HUES6 (cell line): ENCODE measurements at regions not wholly inside any gene's neighbourhood (a gene's known extent, or its start where the extent isn't known, plus 50 kb on each side); places are given as distances from the start of the nearest gene placed in this dataset.

ENCODE experiments used
- H3K27ac ChIP-seq: 2 replicates; pipeline ENCODE4 v1.7.0; 2013; ENCODE audit warnings: low read depth, mild to moderate bottlenecking, low read length, inconsistent platforms
- H3K27me3 ChIP-seq: 2 replicates; pipeline ENCODE4 v1.6.1; 2013; ENCODE audit warnings: low read length; ENCODE audit not compliant: control insufficient read depth, insufficient read depth
- H3K36me3 ChIP-seq: 2 replicates; pipeline ENCODE4 v1.6.1; 2013; ENCODE audit warnings: low read length; ENCODE audit not compliant: control insufficient read depth, insufficient read depth
- H3K4me1 ChIP-seq: 2 replicates; pipeline ENCODE4 v1.6.1; 2013; ENCODE audit warnings: low read length; ENCODE audit not compliant: control insufficient read depth, insufficient read depth
- H3K4me3 ChIP-seq: 2 replicates; pipeline ENCODE4 v1.5.1; 2013; ENCODE audit warnings: low read depth, low read length
- H3K9ac ChIP-seq: one replicate; pipeline ENCODE4 v1.6.1; 2013; ENCODE audit warnings: mild to moderate bottlenecking, low read length
- H3K9me3 ChIP-seq: 2 replicates; pipeline ENCODE4 v1.6.1; 2013; ENCODE audit warnings: low read depth, low read length; ENCODE audit not compliant: control insufficient read depth, insufficient read depth

DNA sequence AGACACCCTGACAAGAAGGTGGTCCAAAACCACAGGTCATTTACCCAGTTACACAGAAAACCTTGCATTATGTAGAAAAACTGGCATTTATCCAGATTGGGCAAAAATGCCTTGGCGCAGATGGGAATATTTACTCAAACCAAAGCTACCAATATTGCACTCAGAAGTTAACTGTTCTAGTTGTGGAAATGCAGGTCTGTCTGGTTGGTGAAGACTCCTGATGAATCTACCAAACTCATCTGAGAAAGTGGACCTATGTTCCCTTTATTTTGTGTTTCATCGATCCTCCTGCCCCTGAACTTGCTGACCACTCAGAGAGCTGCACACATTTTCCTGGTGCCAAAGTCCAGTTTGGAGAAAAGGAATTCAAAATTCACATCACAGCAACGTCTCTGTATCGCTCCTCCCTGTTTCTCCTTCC, 85.2 kb upstream of the ALDH1A1 start:
- peaks cover 12% of the 10 kb centered on the region; the same call in 1 of the 2 replicates for H3K4me1 ChIP-seq
- H3K9ac ChIP-seq = no peak overlapping the region
- H3K36me3 ChIP-seq = no peaks in the 10 kb centered on the region
- no peak overlapping the region for H3K27ac ChIP-seq
- no peaks in the 10 kb centered on the region for H3K9me3 ChIP-seq
- no peak overlapping the region for H3K4me3 ChIP-seq
- H3K27me3 ChIP-seq = no peaks in the 10 kb centered on the region

DNA sequence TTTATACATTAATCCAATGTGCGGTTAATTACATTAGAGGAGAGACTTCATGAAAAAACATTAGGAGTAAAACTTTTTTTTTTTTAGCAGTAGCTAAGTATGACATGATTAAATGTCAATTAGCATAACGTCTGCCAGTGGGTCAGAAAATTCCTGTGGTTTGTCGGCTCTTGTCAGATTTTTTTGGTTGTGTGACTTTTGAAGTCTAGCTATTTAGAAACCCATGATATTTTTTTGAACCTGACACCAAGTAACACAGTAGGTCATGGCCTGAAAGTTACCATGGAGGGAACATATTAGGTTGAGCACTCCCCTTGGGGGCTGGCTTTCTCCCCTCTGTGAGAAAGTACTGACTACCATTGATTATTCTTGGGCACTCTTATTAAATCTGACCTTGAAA, 84.8 kb upstream of the ALDH1A1 start:
- Histone ChIP-seq H3K4me3 (no peak overlapping the region), H3K9me3 (no peaks in the 10 kb centered on the region), H3K4me1 (peaks cover 12% of the 10 kb centered on the region; the same call in 1 of the 2 replicates), H3K36me3 (no peaks in the 10 kb centered on the region), H3K27ac (no peak overlapping the region), H3K27me3 (no peaks in the 10 kb centered on the region), H3K9ac (no peak overlapping the region)

DNA sequence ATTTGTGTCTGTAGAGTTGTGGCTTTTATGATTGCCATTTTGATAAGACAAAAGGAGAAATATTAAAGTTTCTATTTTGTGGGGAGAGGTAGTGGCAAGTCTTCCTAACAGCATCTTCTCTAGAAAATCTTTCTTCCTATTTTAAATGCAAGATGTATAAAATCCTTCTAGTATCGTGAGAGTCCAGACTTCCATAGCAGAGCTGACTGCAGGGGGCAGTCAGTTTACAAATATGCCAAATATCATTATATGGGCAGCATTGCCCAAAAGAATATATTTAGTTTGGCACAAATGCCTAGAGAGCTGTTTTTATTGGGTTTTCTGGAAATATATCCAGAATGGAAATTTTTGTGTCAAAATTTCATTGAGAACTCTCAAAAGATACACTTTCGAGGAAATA, 82.1 kb upstream of the ALDH1A1 start:
- no peaks in the 10 kb centered on the region for H3K36me3 ChIP-seq
- H3K27me3 ChIP-seq = no peaks in the 10 kb centered on the region
- no peak overlapping the region for H3K27ac ChIP-seq
- H3K9ac ChIP-seq = no peak overlapping the region
- peaks cover 12% of the 10 kb centered on the region; the same call in 1 of the 2 replicates for H3K4me1 ChIP-seq
- H3K4me3 ChIP-seq = no peak overlapping the region
- no peaks in the 10 kb centered on the region for H3K9me3 ChIP-seq

DNA sequence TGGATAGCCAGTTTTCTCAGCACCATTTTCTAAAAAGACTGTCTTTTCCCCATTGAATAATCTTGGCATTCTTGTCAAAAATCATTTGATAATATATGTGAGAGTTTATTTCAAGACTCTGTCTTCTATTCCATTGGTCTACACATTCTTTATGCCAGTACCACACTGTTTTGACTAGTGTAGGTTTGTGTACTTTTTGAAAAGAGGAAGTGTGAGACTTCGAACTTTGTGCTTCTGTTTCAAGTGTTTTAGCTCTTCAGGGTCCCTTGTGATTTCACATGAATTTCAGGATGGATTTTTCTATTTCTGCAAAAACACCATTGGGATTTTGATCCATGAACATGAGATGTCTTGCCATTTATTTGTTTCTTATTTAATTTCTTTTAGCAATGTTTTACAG, 78.5 kb upstream of the ALDH1A1 start:
- no peak overlapping the region for H3K9ac ChIP-seq
- no peaks in the 10 kb centered on the region for H3K27me3 ChIP-seq
- no peak overlapping the region for H3K4me3 ChIP-seq
- no peak overlapping the region for H3K27ac ChIP-seq
- no peaks in the 10 kb centered on the region for H3K36me3 ChIP-seq
- H3K4me1 ChIP-seq = no peaks in the 10 kb centered on the region
- H3K9me3 ChIP-seq = no peaks in the 10 kb centered on the region

DNA sequence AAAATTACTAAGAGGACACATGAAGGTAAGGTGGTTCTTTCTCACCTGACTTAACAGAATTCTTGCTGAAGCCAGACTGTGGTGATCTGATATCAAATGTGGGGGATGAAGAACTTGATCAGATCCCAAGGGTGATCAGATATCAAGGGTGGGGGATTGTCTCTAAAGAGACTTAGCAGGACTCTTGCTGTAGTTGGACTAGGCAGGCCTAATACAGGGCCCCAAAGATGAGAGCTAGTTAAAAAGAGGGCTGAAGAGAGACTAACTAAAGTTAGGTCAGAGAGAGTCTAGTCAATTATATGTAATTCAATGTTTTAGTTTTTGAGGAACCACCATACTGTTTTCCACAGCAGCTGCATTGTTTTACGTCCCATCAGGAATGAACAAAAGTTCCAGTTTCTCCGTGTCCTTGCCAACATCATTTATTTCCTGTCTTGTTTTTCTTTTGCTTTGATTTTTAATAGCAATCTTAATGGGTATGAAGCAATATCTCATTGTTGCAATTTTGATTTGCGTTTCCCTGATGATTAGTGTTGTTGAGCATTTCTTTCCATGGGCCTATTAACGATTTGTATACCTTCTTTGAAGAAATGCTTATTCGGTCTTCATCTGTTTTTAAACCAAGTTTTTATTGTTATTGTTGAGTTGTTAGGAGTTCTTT, 77.6 kb upstream of the ALDH1A1 start:
- H3K27me3 ChIP-seq = no peaks in the 10 kb centered on the region
- no peak overlapping the region for H3K27ac ChIP-seq
- no peak overlapping the region for H3K9ac ChIP-seq
- no peaks in the 10 kb centered on the region for H3K4me1 ChIP-seq
- no peak overlapping the region for H3K4me3 ChIP-seq
- no peaks in the 10 kb centered on the region for H3K36me3 ChIP-seq
- no peaks in the 10 kb centered on the region for H3K9me3 ChIP-seq

DNA sequence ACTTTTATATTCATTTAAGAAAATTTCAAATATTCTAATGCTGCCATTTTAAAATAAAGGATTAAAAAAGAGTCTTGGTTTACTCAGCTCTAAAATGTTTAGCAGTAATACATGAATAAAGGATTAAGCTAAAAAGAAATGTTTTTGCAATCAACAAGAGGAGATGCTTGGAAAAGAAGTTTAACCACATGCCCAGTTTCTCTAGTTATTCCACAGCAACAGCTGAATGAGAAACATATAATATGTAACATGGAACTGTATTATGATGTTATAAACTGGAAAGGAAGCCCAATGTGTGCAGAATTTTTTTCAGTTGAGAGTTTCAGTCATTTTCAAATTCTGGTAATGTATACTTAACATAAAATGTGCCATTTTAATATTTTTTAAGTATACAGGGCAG, 76.5 kb upstream of the ALDH1A1 start:
- H3K9ac ChIP-seq = no peak overlapping the region
- no peaks in the 10 kb centered on the region for H3K36me3 ChIP-seq
- H3K9me3 ChIP-seq = no peaks in the 10 kb centered on the region
- no peak overlapping the region for H3K27ac ChIP-seq
- H3K27me3 ChIP-seq = no peaks in the 10 kb centered on the region
- no peaks in the 10 kb centered on the region for H3K4me1 ChIP-seq
- no peak overlapping the region for H3K4me3 ChIP-seq

DNA sequence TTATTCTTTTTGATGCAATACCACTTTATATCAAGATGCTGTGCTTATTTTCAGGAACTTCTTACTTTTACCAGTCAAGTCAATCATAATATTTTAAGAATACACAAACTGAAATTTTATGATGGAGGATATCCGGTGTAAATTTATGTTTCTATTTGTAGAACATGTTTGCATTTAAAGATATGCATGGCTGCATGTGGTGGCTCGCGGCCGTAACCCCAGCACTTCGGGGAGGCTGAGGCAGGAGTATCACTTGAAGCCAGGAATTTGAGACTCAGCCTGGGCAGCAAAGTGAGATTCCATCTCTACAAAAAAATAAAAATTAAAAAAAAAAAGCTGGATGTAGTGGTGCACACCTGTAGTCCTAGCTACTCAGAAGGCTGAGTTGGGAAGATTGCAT, 73.5 kb upstream of the ALDH1A1 start:
- Histone ChIP-seq H3K27me3 (no peaks in the 10 kb centered on the region), H3K27ac (no peak overlapping the region), H3K36me3 (no peaks in the 10 kb centered on the region), H3K4me1 (no peaks in the 10 kb centered on the region), H3K9me3 (no peaks in the 10 kb centered on the region), H3K4me3 (no peak overlapping the region), H3K9ac (no peak overlapping the region)

DNA sequence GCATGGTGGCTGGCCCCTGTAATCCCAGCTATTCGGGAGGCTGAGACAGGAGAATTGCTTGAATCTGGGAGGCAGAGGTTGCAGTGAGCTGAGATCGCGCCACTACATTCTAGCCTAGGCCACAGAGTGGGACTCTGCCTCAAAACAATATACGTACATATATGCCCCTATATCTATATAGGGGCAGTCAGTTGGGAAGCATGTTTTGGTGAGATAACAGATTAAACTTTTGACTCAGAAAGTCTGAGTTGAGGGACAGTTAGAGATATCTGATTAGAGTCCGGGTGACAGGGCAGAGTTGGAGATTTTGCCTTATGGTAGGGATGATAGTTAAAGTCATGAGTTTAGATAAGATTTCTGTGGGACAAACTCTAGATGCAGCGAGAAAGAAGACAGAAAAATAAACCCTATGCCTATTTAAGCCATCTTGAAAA, 71.8 kb upstream of the ALDH1A1 start:
- Histone ChIP-seq H3K9ac (no peak overlapping the region), H3K4me3 (no peak overlapping the region), H3K36me3 (no peaks in the 10 kb centered on the region), H3K27ac (no peak overlapping the region), H3K27me3 (no peaks in the 10 kb centered on the region), H3K4me1 (no peaks in the 10 kb centered on the region), H3K9me3 (no peaks in the 10 kb centered on the region)

DNA sequence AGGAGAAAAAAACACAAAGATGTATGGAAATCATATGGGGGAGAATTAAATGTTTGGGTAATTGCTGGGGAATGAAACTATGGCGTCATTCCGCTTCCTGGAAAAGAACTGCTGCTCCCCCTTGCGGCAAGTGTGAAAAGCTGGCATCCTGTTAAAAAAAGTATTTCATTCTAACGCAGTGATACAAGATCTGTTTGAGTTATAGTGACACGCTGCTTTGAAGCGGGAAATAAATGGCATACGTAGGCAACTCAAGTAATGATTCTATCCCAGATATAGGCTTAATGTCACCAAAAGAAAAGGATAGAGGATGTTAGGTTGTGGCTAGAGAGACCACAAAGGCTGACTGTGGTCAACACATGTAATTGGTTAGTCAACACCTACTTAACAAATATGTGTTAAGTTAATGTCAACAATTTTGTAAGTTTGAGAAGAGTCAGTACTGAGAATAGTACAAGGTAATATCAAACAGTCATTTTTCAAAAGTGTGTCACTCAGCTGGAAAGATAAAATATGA, 70.2 kb upstream of the ALDH1A1 start:
- no peak overlapping the region for H3K27ac ChIP-seq

DNA sequence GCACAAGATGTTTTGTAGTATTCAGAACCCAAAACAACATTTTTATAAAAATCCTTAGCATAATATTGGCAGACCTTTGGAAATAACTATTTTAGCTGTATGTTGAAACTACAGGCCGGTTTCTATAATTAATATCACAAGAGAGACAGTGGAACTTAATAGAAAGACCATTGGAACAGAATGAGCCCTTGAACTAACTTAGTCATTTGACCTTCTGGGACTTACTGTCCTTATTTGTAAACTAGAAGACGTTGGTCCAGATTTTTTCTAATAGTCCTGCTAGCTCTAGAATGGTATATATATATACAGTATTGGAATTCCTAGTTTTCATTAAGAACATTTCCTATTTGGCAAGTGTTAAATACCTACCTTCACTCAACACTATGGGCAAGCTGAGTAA, 69.5 kb upstream of the ALDH1A1 start:
- Histone ChIP-seq H3K9me3 (0 out of 2 replicates have a peak, but pooled peaks cover 4% of the 10 kb centered on the region), H3K36me3 (no peaks in the 10 kb centered on the region), H3K4me3 (no peak overlapping the region), H3K27me3 (no peaks in the 10 kb centered on the region), H3K9ac (no peak overlapping the region), H3K27ac (no peak overlapping the region), H3K4me1 (no peaks in the 10 kb centered on the region)

More for the DNA sequence above, 70.2 kb upstream of the ALDH1A1 start:
- Histone ChIP-seq H3K4me1 (no peaks in the 10 kb centered on the region), H3K9ac (no peak overlapping the region), H3K4me3 (no peak overlapping the region), H3K36me3 (no peaks in the 10 kb centered on the region), H3K9me3 (0 out of 2 replicates have a peak, but pooled peaks cover 2% of the 10 kb centered on the region), H3K27me3 (no peaks in the 10 kb centered on the region)

DNA sequence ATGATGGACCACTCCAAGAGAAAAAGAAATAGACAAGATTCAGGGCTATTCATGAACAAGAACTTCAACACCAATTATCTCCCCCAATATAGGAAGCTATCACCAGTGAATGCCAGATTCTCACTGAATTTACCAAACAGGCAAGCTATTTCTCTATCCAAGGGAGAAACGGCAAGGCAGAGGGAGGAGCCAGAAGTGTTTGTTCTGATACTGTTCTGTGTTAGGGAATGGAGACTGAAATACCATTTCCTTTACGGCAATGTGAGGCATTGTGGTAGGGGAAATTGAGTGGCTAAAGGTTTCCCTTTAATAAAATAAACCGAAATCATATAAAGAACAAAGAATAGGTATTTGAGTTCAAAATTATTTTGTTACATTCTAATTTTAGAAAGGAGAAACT, 68.0 kb upstream of the ALDH1A1 start:
- no peaks in the 10 kb centered on the region for H3K36me3 ChIP-seq
- no peak overlapping the region for H3K27ac ChIP-seq
- H3K27me3 ChIP-seq = no peaks in the 10 kb centered on the region
- H3K9me3 ChIP-seq = 0 out of 2 replicates have a peak, but pooled peaks cover 4% of the 10 kb centered on the region
- no peak overlapping the region for H3K4me3 ChIP-seq
- H3K4me1 ChIP-seq = no peaks in the 10 kb centered on the region
- H3K9ac ChIP-seq = no peak overlapping the region
